HepG2 (cell line): ENCODE measurements at regions not wholly inside any gene's neighbourhood (a gene's known extent, or its start where the extent isn't known, plus 50 kb on each side); places are given as distances from the start of the nearest gene placed in this dataset.

Experiments
- ATAC-seq: fragments of 200-7000 bp; cut with Tn5 transposase; 3 replicates; pipeline ENCODE4 v1.9.1; 2020; ENCODE audit warnings: mild to moderate bottlenecking, moderate library complexity
- BruUV-seq: library from RNA; stranded (reverse); fragments of 400-500 nt; replicated peaks from 2 replicates; lab custom pipeline; 2021; lab: Mats Ljungman, UMichigan
- CTCF ChIA-PET: fragments of 300-600 bp; formaldehyde crosslinking; extraction: SDS; loops from one replicate; lab custom pipeline; 2021; ENCODE audit warnings: low total read pairs, inconsistent platforms, low intra/inter-chr PET ratio; lab: Yijun Ruan, JAX
- POLR2A ChIA-PET: fragments of 350-600 bp; sonication (Branson Sonifier 250); formaldehyde crosslinking; loops from one replicate; lab custom pipeline; 2020; ENCODE audit warnings: antibody characterized with exemption, inconsistent platforms; lab: Yijun Ruan, JAX
- DNase-seq: peaks from one replicate; pipeline ENCODE4 v3.0.0-alpha.2; 2015; ENCODE audit warnings: low spot score
- FAIRE-seq: peaks from 3 replicates; lab custom pipeline; 2011; peaks lifted over from hg19 to GRCh38; lab: Jason Lieb, UNC
- H2AFZ ChIP-seq: one replicate; pipeline ENCODE4 v1.6.1; 2011; ENCODE audit warnings: low read length, inconsistent platforms
- H3K27ac ChIP-seq: fragments of 300-600 bp; 3 replicates; pipeline ENCODE4 v1.8.0; 2011; ENCODE audit warnings: mixed run types, mild to moderate bottlenecking, mixed read lengths, low read length, inconsistent platforms; ENCODE audit not compliant: insufficient read depth; ENCODE audit errors: extremely low read length
- H3K27me3 ChIP-seq, 2 experiments: fragments of 200-600 bp in 1 of 2; 2 replicates in 1 of 2; 3 replicates in 1 of 2; pipeline versions ENCODE4 v1.6.0 to v1.8.0; 2011; ENCODE audit warnings: low read length in 2 of 2, mild to moderate bottlenecking in 2 of 2, moderate library complexity in 2 of 2, inconsistent platforms in 1 of 2; ENCODE audit not compliant: insufficient read depth in 2 of 2, control insufficient read depth in 1 of 2
- H3K36me3 ChIP-seq, 2 experiments: fragments of 200-600 bp in 1 of 2; replicated peaks in 1 of 2; 2 replicates in 1 of 2; 3 replicates in 1 of 2; pipeline versions ENCODE4 v1.5.1 to v1.8.0; 2011; ENCODE audit warnings: low read length in 2 of 2, inconsistent platforms in 1 of 2; ENCODE audit not compliant: insufficient read depth in 2 of 2, control insufficient read depth in 1 of 2
- H3K4me1 ChIP-seq: 2 replicates; pipeline ENCODE4 v1.5.1; 2012; ENCODE audit warnings: low read length, inconsistent platforms; ENCODE audit not compliant: insufficient read depth
- H3K4me2 ChIP-seq: 2 replicates; pipeline ENCODE4 v1.6.0; 2011; ENCODE audit warnings: low read depth, low read length, inconsistent platforms
- H3K4me3 ChIP-seq, 3 experiments: fragments of 200-600 bp in 1 of 3; sonication (generic), shearing (Covaris generic) in 1 of 3; replicated peaks in 1 of 3; 2 replicates each; pipeline ENCODE4 v1.5.1; 2011 to 2016; ENCODE audit warnings: low read length in 3 of 3, inconsistent platforms in 2 of 3, low read depth in 2 of 3, mild to moderate bottlenecking in 2 of 3, control low read depth in 1 of 3, mixed read lengths in 1 of 3; ENCODE audit not compliant: insufficient read depth in 1 of 3
- H3K79me2 ChIP-seq: one replicate; pipeline ENCODE4 v1.6.1; 2011; ENCODE audit warnings: low read length, inconsistent platforms; ENCODE audit not compliant: insufficient read depth
- H3K9ac ChIP-seq: 2 replicates; pipeline ENCODE4 v1.6.0; 2011; ENCODE audit warnings: mild to moderate bottlenecking, low read depth, low read length, inconsistent platforms; ENCODE audit not compliant: insufficient read depth
- H3K9me3 ChIP-seq: 2 replicates; pipeline ENCODE4 v1.5.1; 2012; ENCODE audit warnings: mild to moderate bottlenecking, low read length
- H4K20me1 ChIP-seq: 2 replicates; pipeline ENCODE4 v1.6.0; 2011; ENCODE audit warnings: inconsistent platforms, mild to moderate bottlenecking, low read length, moderate library complexity; ENCODE audit not compliant: insufficient read depth
- ATF6 ChIP-seq: sonication (generic); formaldehyde crosslinking; conservative IDR thresholded peaks from 2 replicates; pipeline ENCODE4 v1.4.0; 2020; ENCODE audit warnings: missing genetic modification reagents
- CCAR2 ChIP-seq: fragments of 200-400 bp; formaldehyde crosslinking; optimal IDR thresholded peaks from 2 replicates; pipeline ENCODE3; 2018; ENCODE audit warnings: low read depth, mild to moderate bottlenecking, low read length, moderate library complexity
- CREB1 ChIP-seq, 2 experiments: fragments of 450-650 bp in 1 of 2; IDR thresholded peaks; 2 replicates each; pipeline ENCODE4 v1.6.1; 2016 to 2017; ENCODE audit warnings: control low read depth in 1 of 2, mild to moderate bottlenecking in 1 of 2, missing compliant biosample characterization in 1 of 2, missing genetic modification characterization in 1 of 2
- NFAT5 ChIP-seq: sonication (generic); formaldehyde crosslinking; IDR thresholded peaks from 2 replicates; pipeline ENCODE4 v1.4.0; 2020; ENCODE audit warnings: missing genetic modification reagents
- PREB ChIP-seq: sonication (generic); formaldehyde crosslinking; IDR thresholded peaks from 2 replicates; pipeline ENCODE4 v1.4.0; 2020; ENCODE audit warnings: missing genetic modification reagents
- RXRA ChIP-seq: sonication (generic); formaldehyde crosslinking; IDR thresholded peaks from 2 replicates; pipeline ENCODE4 v1.5.1; 2020; ENCODE audit warnings: missing genetic modification reagents
- SIX4 ChIP-seq: sonication (generic); formaldehyde crosslinking; IDR thresholded peaks from 2 replicates; pipeline ENCODE4 v1.4.0; 2020; ENCODE audit warnings: missing genetic modification reagents
- TBL1XR1 ChIP-seq: fragments of 150-350 bp; IDR thresholded peaks from 2 replicates; pipeline ENCODE4 v1.6.1; 2014; ENCODE audit warnings: borderline replicate concordance, low read length; ENCODE audit not compliant: partially characterized antibody
- THAP11 ChIP-seq: IDR thresholded peaks from 2 replicates; pipeline ENCODE4 v1.6.1; 2016; ENCODE audit warnings: missing biosample characterization, missing genetic modification reagents
- ZBTB7A ChIP-seq: sonication (generic); formaldehyde crosslinking; IDR thresholded peaks from 2 replicates; pipeline ENCODE4 v1.8.0; 2022; ENCODE audit warnings: mild to moderate bottlenecking, missing genetic modification reagents
- ZNF574 ChIP-seq: sonication (generic); formaldehyde crosslinking; IDR thresholded peaks from 2 replicates; pipeline ENCODE4 v1.4.0; 2020; ENCODE audit warnings: missing genetic modification reagents
- ZSCAN5A ChIP-seq: sonication (generic); formaldehyde crosslinking; IDR thresholded peaks from 2 replicates; pipeline ENCODE4 v1.8.0; 2022; ENCODE audit warnings: mild to moderate bottlenecking, missing genetic modification reagents, borderline replicate concordance
- WGBS: methylation state at CpG from one replicate; pipeline ENCODE4 v1.1.6; 2017; ENCODE audit warnings: low lambda C conversion rate; 5-methylcytosine and 5-hydroxymethylcytosine counted together
- in situ Hi-C: cut with HindIII; loops from 2 replicates; pipeline ENCODE4 v1.10.0; 2017; ENCODE audit warnings: low pct_unique_long_range_greater_than_20kb; ENCODE audit not compliant: extremely low pct_ligation_motif_present
- intact Hi-C: fragments of 100-400 bp; cut with micrococcal nuclease; formaldehyde crosslinking; loops from one replicate; pipeline ENCODE4 v1.10.0; 2022; ENCODE audit not compliant: unreplicated experiment

- intact Hi-C loops (no loop called here), in situ Hi-C loops (no loop called here)
- H3K4me2 ChIP-seq: no peak overlapping the region
- H3K9me3 ChIP-seq: no peaks in the 10 kb centered on the region
- WGBS: 16% methylated on average over 3 of the region's 3 CpGs
- no peaks in the 10 kb centered on the region for H3K79me2 ChIP-seq
- H3K27ac ChIP-seq: no peak overlapping the region
- DNase-seq: no peak
- ChIA-PET POLR2A (no interaction called here), CTCF (no interaction called here)
- peaks cover 6 to 60% of the 10 kb centered on the region in 2 experiments; a peak in 4 of 5 replicates for H3K27me3 ChIP-seq
- no TSS peak for BruUV-seq
- peak; percentile 30 for FAIRE-seq
- ATAC-seq: no peak
- no peaks in the 10 kb centered on the region for H4K20me1 ChIP-seq
- H3K4me1 ChIP-seq: 0 out of 2 replicates have a peak, but pooled peaks cover 7% of the 10 kb centered on the region
- no peaks in the 10 kb centered on the region for H3K36me3 ChIP-seq
- H3K4me3 ChIP-seq: no peak overlapping the region
- H3K9ac ChIP-seq: no peak overlapping the region
- H2AFZ ChIP-seq: no peak overlapping the region
- no peak for TF ChIP-seq TBL1XR1
- no peak for TF ChIP-seq NFAT5 (CRISPR knock-in tag)
- TF ChIP-seq CREB1 (IDR thresholded peaks at IDR 0.05): no peak
- no peak for TF ChIP-seq CREB1 (CRISPR knock-in tag; IDR thresholded peaks at IDR 0.05)
- TF ChIP-seq ZBTB7A: no peak
- TF ChIP-seq THAP11 (CRISPR knock-in tag): no peak
- TF ChIP-seq ZSCAN5A (CRISPR knock-in tag): no peak
- TF ChIP-seq SIX4 (CRISPR knock-in tag): no peak
- TF ChIP-seq CCAR2: no peak
- no peak for TF ChIP-seq ZNF574 (CRISPR knock-in tag)
- no peak for TF ChIP-seq ATF6 (CRISPR knock-in tag)
- TF ChIP-seq RXRA: no peak
- TF ChIP-seq PREB: no peak
Observed at GRCh38 chr2:238696786-238697185, 151.1 kb upstream of the TWIST2 start.
